Keratinocyte (primary cell): ENCODE measurements at regions not wholly inside any gene's neighbourhood (a gene's known extent, or its start where the extent isn't known, plus 50 kb on each side); places are given as distances from the start of the nearest gene placed in this dataset.

Source experiments
- CTCF ChIP-seq, 3 experiments: IDR thresholded peaks in 1 of 3; conservative IDR thresholded peaks in 1 of 3; optimal IDR thresholded peaks in 1 of 3; 2 replicates in 2 of 3; 3 replicates in 1 of 3; pipeline versions ENCODE3 to v1.5.1; 2011; ENCODE audit warnings: low read length in 3 of 3, mild to moderate bottlenecking in 3 of 3, moderate library complexity in 2 of 3, control low read depth in 1 of 3, inconsistent platforms in 1 of 3; ENCODE audit not compliant: insufficient read depth in 2 of 3; ENCODE audit errors: extremely low read depth in 1 of 3
- EZH2 ChIP-seq: IDR thresholded peaks from one replicate; pipeline ENCODE4 v1.6.1; 2012; ENCODE audit warnings: inconsistent platforms, mild to moderate bottlenecking, low read length, moderate library complexity

GRCh38 chr22:23391022-23391421 lies 189.1 kb downstream of the IGLL1 start:
- TF ChIP-seq CTCF (optimal IDR thresholded peaks at IDR 0.05 in 1 of 3, IDR thresholded peaks at IDR 0.05 in 1 of 3, conservative IDR thresholded peaks at IDR 0.05 in 1 of 3; ENCODE audit: extremely low read depth in 1 of 3, insufficient read depth in 2 of 3, low read length in 3 of 3) (no peak), EZH2 (no peak)
